ENCODE measurements at regions not wholly inside any gene's neighbourhood (a gene's known extent, or its start where the extent isn't known, plus 50 kb on each side); places are given as distances from the start of the nearest gene placed in this dataset.
"Not testable (repeated sequence)": the region's sequence is repeated elsewhere in the genome, so short reads cannot be mapped to it uniquely, and the experiment has no call there.

GRCh38 chr15:96054621-96055020 is 275.9 kb upstream of the NR2F2 start:
- no peaks in the 10 kb centered on the region for H3K9me3 ChIP-seq
- TF ChIP-seq POLR2A (IDR thresholded peaks at IDR 0.05): no peak
- TF ChIP-seq POLR2AphosphoS5 (IDR thresholded peaks at IDR 0.05): no peak
- WGBS: 46% methylated on average over 6 of the region's 6 CpGs
- H3K27ac ChIP-seq: no peak overlapping the region
- no peaks in the 10 kb centered on the region for H3K4me1 ChIP-seq (replicated peaks)
- no peaks in the 10 kb centered on the region for H3K27me3 ChIP-seq (replicated peaks; ENCODE audit: insufficient read depth)
- no peak for DNase-seq (ENCODE audit: low spot score)
- intact Hi-C loops (cut with DNase I): loop anchor here (10.0 kb wide), 1 partner anchor 270 kb away; no protein-coding TSS in a partner anchor
- no peak overlapping the region for H3K4me3 ChIP-seq
- no peaks in the 10 kb centered on the region for H3K36me3 ChIP-seq

DNA sequence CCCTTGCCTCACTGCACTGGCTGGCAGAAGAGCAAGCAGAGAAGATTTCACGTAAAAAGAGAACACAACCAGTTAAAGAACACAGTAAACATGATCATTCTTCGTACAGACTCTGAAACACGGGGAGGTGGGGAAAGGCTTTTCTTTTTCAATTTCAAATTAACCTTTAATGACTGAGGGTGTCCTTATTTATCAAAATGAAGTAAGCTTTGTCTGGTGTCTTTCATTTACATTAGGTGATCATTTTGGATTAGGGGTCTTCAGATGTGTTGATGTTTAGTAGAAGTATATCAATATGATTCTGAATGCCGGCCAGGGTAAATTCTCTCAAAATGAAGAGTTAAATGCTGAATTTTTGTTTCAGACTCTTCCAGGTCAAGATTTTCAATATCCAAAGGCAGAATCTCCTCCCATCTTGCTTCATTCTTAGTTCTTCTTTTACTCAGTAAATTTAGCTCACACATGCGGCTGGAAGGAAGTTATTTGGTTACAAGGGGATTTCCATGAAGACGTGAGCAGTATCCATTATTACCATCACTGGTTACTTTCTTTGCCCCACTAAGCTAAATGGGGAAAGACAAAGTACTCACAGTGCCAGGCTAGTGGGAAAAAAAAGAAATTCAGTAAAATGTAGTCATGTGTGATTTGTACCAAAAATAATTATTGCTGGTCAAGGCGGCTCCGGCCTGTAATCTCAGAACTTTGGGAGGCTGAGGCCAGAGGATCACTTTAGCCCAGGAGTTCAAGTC is 272.2 kb upstream of the NR2F2 start:
- no peaks in the 10 kb centered on the region for H3K9me3 ChIP-seq
- H3K4me3 ChIP-seq: no peak overlapping the region
- no peak overlapping the region for H3K27ac ChIP-seq
- no peaks in the 10 kb centered on the region for H3K4me1 ChIP-seq (replicated peaks)
- TF ChIP-seq POLR2AphosphoS5 (IDR thresholded peaks at IDR 0.05) (no peak), POLR2A (IDR thresholded peaks at IDR 0.05) (no peak)
- TF ChIP-seq, protein P1, sequence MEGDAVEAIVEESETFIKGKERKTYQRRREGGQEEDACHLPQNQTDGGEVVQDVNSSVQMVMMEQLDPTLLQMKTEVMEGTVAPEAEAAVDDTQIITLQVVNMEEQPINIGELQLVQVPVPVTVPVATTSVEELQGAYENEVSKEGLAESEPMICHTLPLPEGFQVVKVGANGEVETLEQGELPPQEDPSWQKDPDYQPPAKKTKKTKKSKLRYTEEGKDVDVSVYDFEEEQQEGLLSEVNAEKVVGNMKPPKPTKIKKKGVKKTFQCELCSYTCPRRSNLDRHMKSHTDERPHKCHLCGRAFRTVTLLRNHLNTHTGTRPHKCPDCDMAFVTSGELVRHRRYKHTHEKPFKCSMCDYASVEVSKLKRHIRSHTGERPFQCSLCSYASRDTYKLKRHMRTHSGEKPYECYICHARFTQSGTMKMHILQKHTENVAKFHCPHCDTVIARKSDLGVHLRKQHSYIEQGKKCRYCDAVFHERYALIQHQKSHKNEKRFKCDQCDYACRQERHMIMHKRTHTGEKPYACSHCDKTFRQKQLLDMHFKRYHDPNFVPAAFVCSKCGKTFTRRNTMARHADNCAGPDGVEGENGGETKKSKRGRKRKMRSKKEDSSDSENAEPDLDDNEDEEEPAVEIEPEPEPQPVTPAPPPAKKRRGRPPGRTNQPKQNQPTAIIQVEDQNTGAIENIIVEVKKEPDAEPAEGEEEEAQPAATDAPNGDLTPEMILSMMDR (IDR thresholded peaks at IDR 0.05): no peak
- H3K27me3 ChIP-seq (replicated peaks; ENCODE audit: insufficient read depth): no peaks in the 10 kb centered on the region
- WGBS: 66% methylated on average over 8 of the region's 8 CpGs
- DNase-seq (ENCODE audit: low spot score): no peak
- H3K36me3 ChIP-seq: no peaks in the 10 kb centered on the region
- intact Hi-C loops (cut with DNase I): loop anchor here (10.0 kb wide), 1 partner anchor 267 kb away; no protein-coding TSS in a partner anchor

DNA sequence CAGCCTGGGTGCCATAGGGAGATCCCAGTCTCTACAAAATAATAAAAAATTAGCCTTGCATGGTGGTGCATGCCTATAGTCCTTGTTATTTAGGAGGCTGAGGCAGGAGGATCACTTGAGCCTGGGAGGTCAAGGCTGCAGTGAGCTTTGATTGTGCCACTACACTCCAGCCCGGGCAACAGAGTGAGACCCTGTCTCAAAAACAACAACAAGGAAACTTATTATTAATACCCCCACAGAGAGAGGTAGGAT is 271.7 kb upstream of the NR2F2 start:
- H3K27ac ChIP-seq; H3K9me3 ChIP-seq; H3K36me3 ChIP-seq; H3K4me3 ChIP-seq; H3K27me3 ChIP-seq (replicated peaks; ENCODE audit: insufficient read depth); DNase-seq (ENCODE audit: low spot score); H3K4me1 ChIP-seq (replicated peaks): not testable (repeated sequence)
- WGBS: 93% methylated on average over 1 of the region's 1 CpG
- intact Hi-C loops (cut with DNase I): loop anchor here (10.0 kb wide), 1 partner anchor 266 kb away; no protein-coding TSS in a partner anchor

GRCh38 chr15:96060591-96060990 is 269.9 kb upstream of the NR2F2 start:
- H3K27me3 ChIP-seq (replicated peaks; ENCODE audit: insufficient read depth); H3K27ac ChIP-seq; H3K36me3 ChIP-seq; DNase-seq (ENCODE audit: low spot score); H3K4me1 ChIP-seq (replicated peaks); intact Hi-C loops (cut with DNase I); H3K9me3 ChIP-seq; H3K4me3 ChIP-seq: not testable (repeated sequence)
- 95% methylated on average over 5 of the region's 5 CpGs for WGBS

DNA sequence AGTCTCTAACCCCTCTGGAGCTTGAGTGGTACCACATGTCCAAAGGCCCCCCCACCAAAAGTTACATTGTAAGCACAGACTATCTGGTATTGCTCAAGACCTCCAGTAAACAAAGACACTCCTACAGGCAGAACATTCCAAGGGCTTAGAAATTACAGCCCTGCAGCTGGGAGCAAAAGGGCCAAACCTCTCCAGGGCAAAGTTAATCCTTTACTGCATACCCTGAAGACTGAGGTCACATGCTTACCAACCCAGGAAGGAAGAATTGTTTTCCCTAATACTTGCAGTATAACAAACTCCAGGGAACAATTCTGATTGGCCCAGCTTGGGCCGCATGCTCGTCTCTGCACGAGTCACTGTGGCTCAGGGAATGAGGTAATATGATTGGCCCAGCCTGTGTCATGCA is 266.1 kb upstream of the NR2F2 start:
- intact Hi-C loops (cut with DNase I): no loop called here
- no peaks in the 10 kb centered on the region for H3K9me3 ChIP-seq
- WGBS: 100% methylated on average over 3 of the region's 3 CpGs
- H3K27me3 ChIP-seq (replicated peaks; ENCODE audit: insufficient read depth): no peaks in the 10 kb centered on the region
- no peaks in the 10 kb centered on the region for H3K36me3 ChIP-seq
- TF ChIP-seq, protein P1 (IDR thresholded peaks at IDR 0.05): no peak
- TF ChIP-seq POLR2A (IDR thresholded peaks at IDR 0.05) (no peak), POLR2AphosphoS5 (IDR thresholded peaks at IDR 0.05) (no peak)
- no peaks in the 10 kb centered on the region for H3K4me1 ChIP-seq (replicated peaks)
- no peak overlapping the region for H3K4me3 ChIP-seq
- no peak for DNase-seq (ENCODE audit: low spot score)
- no peak overlapping the region for H3K27ac ChIP-seq

DNA sequence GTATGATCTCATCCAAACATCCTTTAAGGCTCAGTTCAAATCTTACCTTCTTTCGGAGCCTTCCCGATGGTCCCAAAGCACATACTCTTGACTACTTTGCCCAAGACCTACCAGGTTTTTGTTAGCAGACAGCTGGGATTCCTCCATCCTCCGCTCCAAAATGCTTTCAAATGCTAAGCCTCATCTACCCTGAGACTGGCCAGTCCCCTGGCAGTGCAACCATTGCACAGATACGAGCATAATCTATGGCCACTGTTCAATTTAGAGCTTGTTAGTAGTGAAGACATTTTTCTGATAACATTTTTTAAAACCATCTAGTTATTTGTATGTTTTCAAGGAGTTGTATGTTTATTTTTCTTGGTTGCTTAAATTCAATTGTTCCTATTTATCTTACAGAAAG is 264.4 kb upstream of the NR2F2 start:
- WGBS: 86% methylated on average over 4 of the region's 4 CpGs
- no peak for DNase-seq (ENCODE audit: low spot score)

GRCh38 chr15:96066852-96067495 is 263.5 kb upstream of the NR2F2 start:
- intact Hi-C loops (cut with DNase I): no loop called here
- Histone ChIP-seq H3K4me3 (no peak overlapping the region), H3K36me3 (no peaks in the 10 kb centered on the region), H3K9me3 (no peaks in the 10 kb centered on the region), H3K27ac (no peak overlapping the region), H3K4me1 (replicated peaks) (no peaks in the 10 kb centered on the region), H3K27me3 (replicated peaks; ENCODE audit: insufficient read depth) (no peaks in the 10 kb centered on the region)
- 88% methylated on average over 8 of the region's 8 CpGs for WGBS
- TF ChIP-seq POLR2A (IDR thresholded peaks at IDR 0.05): no peak
- TF ChIP-seq POLR2AphosphoS5 (IDR thresholded peaks at IDR 0.05): no peak
- TF ChIP-seq, protein P1 (IDR thresholded peaks at IDR 0.05): no peak
- DNase-seq (ENCODE audit: low spot score): no peak

More for the DNA sequence above, 264.4 kb upstream of the NR2F2 start:
- Histone ChIP-seq H3K27me3 (replicated peaks; ENCODE audit: insufficient read depth) (no peaks in the 10 kb centered on the region), H3K4me1 (replicated peaks) (no peaks in the 10 kb centered on the region), H3K36me3 (no peaks in the 10 kb centered on the region), H3K9me3 (no peaks in the 10 kb centered on the region), H3K4me3 (no peak overlapping the region), H3K27ac (no peak overlapping the region)
- intact Hi-C loops (cut with DNase I): no loop called here
- TF ChIP-seq POLR2AphosphoS5 (IDR thresholded peaks at IDR 0.05) (no peak), POLR2A (IDR thresholded peaks at IDR 0.05) (no peak)
